HEK293 (cell line): ENCODE measurements at regions not wholly inside any gene's neighbourhood (a gene's known extent, or its start where the extent isn't known, plus 50 kb on each side); places are given as distances from the start of the nearest gene placed in this dataset.

ENCODE experiments used
- BCL11A ChIP-seq: fragments of 450-650 bp; formaldehyde crosslinking; IDR thresholded peaks from 2 replicates; pipeline ENCODE4 v1.5.1; 2016; ENCODE audit warnings: low read depth, missing biosample characterization, missing genetic modification characterization
- CTCF ChIP-seq: fragments of 450-650 bp; formaldehyde crosslinking; IDR thresholded peaks from 2 replicates; pipeline ENCODE4 v1.5.1; 2016; ENCODE audit warnings: missing biosample characterization, missing genetic modification characterization
- REST ChIP-seq: fragments of 450-650 bp; formaldehyde crosslinking; IDR thresholded peaks from 2 replicates; pipeline ENCODE4 v1.5.1; 2016; ENCODE audit warnings: missing biosample characterization, missing genetic modification characterization
- ZBTB10 ChIP-seq: fragments of 450-650 bp; formaldehyde crosslinking; IDR thresholded peaks from 2 replicates; pipeline ENCODE4 v1.5.1; 2016; ENCODE audit warnings: missing biosample characterization, missing genetic modification characterization
- ZBTB26 ChIP-seq: fragments of 450-650 bp; formaldehyde crosslinking; optimal IDR thresholded peaks from 2 replicates; pipeline ENCODE3; 2016; ENCODE audit warnings: missing biosample characterization, mild to moderate bottlenecking, missing genetic modification characterization
- ZBTB7A ChIP-seq: fragments of 450-650 bp; formaldehyde crosslinking; IDR thresholded peaks from 2 replicates; pipeline ENCODE4 v1.5.1; 2016; ENCODE audit warnings: low read depth, missing biosample characterization, missing genetic modification characterization
- ZBTB8A ChIP-seq: fragments of 450-650 bp; formaldehyde crosslinking; IDR thresholded peaks from 2 replicates; pipeline ENCODE4 v1.5.1; 2016; ENCODE audit warnings: missing biosample characterization, missing genetic modification characterization
- ZFP37 ChIP-seq: fragments of 450-650 bp; formaldehyde crosslinking; IDR thresholded peaks from 2 replicates; pipeline ENCODE4 v1.5.1; 2016; ENCODE audit warnings: missing biosample characterization, missing genetic modification characterization
- ZNF155 ChIP-seq: fragments of 450-650 bp; formaldehyde crosslinking; IDR thresholded peaks from 2 replicates; pipeline ENCODE4 v1.5.1; 2016; ENCODE audit warnings: missing biosample characterization, missing genetic modification characterization
- ZNF274 ChIP-seq, 2 experiments: fragments of 200-500 bp in 1 of 2; fragments of 450-650 bp in 1 of 2; sonication (Bioruptor generic) in 1 of 2; formaldehyde crosslinking in 1 of 2; IDR thresholded peaks; 2 replicates each; pipeline versions ENCODE4 v1.5.1 to v1.6.1; 2014 to 2016; ENCODE audit warnings: borderline replicate concordance in 1 of 2, inconsistent platforms in 1 of 2, low read length in 1 of 2, missing biosample characterization in 1 of 2, missing genetic modification characterization in 1 of 2
- ZNF548 ChIP-seq: fragments of 450-650 bp; formaldehyde crosslinking; IDR thresholded peaks from 2 replicates; pipeline ENCODE4 v1.5.1; 2016; ENCODE audit warnings: missing biosample characterization, missing genetic modification characterization

- TF ChIP-seq ZBTB26 (tag by site-specific recombination) (no peak), ZBTB10 (no peak), CTCF (no peak), ZBTB7A (tag by site-specific recombination) (no peak), ZNF548 (tag by site-specific recombination) (no peak), BCL11A (tag by site-specific recombination) (no peak), ZNF274 (IDR thresholded peaks at IDR 0.05; ENCODE audit: low read length) (no peak), ZNF274 (tag by site-specific recombination; IDR thresholded peaks at IDR 0.05; ENCODE audit: borderline replicate concordance) (no peak), ZBTB8A (tag by site-specific recombination) (no peak), REST (tag by site-specific recombination) (no peak), ZNF155 (tag by site-specific recombination) (no peak), ZFP37 (tag by site-specific recombination) (no peak)
Observed at GRCh38 chr6:144543006-144543871, 258.1 kb downstream of the UTRN start.
